IPS DF 6.9 (cell line): ENCODE measurements at regions not wholly inside any gene's neighbourhood (a gene's known extent, or its start where the extent isn't known, plus 50 kb on each side); places are given as distances from the start of the nearest gene placed in this dataset.
A peak's percentile ranks its signal among the peaks of the same experiment; 100 is the strongest.

Experiments
- DNase-seq: peaks from one replicate; pipeline ENCODE4 v3.0.0-alpha.2; 2013; ENCODE audit warnings: low read depth, low spot score
- H3K27ac ChIP-seq: one replicate; pipeline ENCODE4 v1.5.1; 2013; ENCODE audit warnings: low read length, control low read depth
- H3K27me3 ChIP-seq: 2 replicates; pipeline ENCODE4 v1.6.1; 2013; ENCODE audit warnings: mild to moderate bottlenecking, low read length; ENCODE audit not compliant: control insufficient read depth, insufficient read depth
- H3K36me3 ChIP-seq: 2 replicates; pipeline ENCODE4 v1.6.1; 2013; ENCODE audit warnings: low read length; ENCODE audit not compliant: control insufficient read depth, insufficient read depth
- H3K4me1 ChIP-seq: 2 replicates; pipeline ENCODE4 v1.6.1; 2013; ENCODE audit warnings: low read length; ENCODE audit not compliant: control insufficient read depth, insufficient read depth
- H3K4me3 ChIP-seq: 2 replicates; pipeline ENCODE4 v1.5.1; 2013; ENCODE audit warnings: mild to moderate bottlenecking, low read length
- H3K9me3 ChIP-seq: 2 replicates; pipeline ENCODE4 v1.6.1; 2013; ENCODE audit warnings: low read length, inconsistent platforms; ENCODE audit not compliant: control insufficient read depth, insufficient read depth
- WGBS: extraction: QIAGEN DNeasy Blood & Tissue Kit; methylation state at CpG from one replicate; pipeline ENCODE4 v1.1.7; 2013; ENCODE audit warnings: mixed read lengths, missing lambda C conversion rate; ENCODE audit not compliant: insufficient read length, insufficient coverage; 5-methylcytosine and 5-hydroxymethylcytosine counted together

DNA sequence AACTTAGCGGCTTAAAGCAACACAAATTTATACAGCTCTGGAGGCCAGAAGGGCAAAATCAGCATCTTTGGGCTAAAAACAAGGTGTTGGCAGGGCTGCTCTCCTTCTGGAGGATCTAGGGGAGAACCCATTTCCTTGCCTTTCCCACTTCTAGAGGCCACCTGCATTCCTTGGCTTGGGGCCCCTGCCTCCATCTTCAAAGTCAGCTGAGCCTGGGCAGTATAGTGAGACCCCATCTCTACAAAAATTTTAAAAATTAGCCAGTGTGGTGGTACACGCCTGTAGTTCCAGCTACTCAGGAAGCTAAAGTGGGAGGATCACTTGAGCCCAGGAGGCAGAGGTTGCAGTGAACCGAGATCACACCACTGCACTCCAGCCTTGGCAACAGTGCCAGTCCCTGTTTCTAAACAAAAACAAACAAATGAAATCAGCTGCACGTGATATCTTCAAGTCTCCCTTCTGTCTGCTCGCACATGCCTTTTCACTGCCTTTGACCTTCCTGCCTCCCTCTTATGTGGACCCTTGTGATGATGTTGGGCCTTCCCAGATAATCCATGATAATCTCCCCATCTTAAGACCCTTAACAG is 200.6 kb downstream of the ZFP36L2 start:
- no peak for DNase-seq
- Histone ChIP-seq H3K4me3 (no peak overlapping the region), H3K9me3 (no peaks in the 10 kb centered on the region), H3K27me3 (no peaks in the 10 kb centered on the region), H3K4me1 (no peaks in the 10 kb centered on the region), H3K27ac (no peak overlapping the region), H3K36me3 (no peaks in the 10 kb centered on the region)
- no CpG with 5 or more reads among the region's 5 CpGs for WGBS

DNA sequence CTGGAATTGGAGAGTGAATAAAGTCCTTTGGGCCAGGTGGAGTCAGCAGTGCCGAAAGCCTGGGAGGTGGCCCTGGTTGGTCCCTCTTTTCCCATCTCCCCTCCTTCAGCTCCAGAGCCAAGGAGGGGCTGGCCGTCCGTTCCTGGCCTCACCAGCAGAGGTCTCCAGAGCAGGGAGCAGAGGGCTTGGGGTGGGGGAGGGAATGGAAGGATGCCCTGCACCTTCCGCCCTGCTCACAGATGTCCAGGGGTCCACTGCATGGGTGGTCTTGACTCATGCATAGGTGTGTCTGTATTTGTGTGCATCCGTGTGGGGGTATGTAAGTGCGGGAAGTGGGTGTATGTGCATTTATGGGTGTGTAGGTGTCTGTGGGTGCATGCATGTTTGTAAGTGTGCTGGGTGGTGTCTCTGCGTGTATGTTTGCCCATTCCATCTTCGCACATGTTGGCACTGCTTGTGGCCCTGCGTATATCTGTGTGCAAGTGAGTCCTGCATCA is 201.8 kb downstream of the ZFP36L2 start:
- H3K4me3 ChIP-seq, result no peak overlapping the region
- H3K27me3 ChIP-seq, result no peaks in the 10 kb centered on the region
- H3K9me3 ChIP-seq, result no peaks in the 10 kb centered on the region; the same call in 1 of the 2 replicates
- peak; percentile 45 for DNase-seq
- H3K36me3 ChIP-seq, result no peaks in the 10 kb centered on the region
- no peaks in the 10 kb centered on the region for H3K4me1 ChIP-seq
- no CpG with 5 or more reads among the region's 9 CpGs for WGBS
- H3K27ac ChIP-seq, result no peak overlapping the region

DNA sequence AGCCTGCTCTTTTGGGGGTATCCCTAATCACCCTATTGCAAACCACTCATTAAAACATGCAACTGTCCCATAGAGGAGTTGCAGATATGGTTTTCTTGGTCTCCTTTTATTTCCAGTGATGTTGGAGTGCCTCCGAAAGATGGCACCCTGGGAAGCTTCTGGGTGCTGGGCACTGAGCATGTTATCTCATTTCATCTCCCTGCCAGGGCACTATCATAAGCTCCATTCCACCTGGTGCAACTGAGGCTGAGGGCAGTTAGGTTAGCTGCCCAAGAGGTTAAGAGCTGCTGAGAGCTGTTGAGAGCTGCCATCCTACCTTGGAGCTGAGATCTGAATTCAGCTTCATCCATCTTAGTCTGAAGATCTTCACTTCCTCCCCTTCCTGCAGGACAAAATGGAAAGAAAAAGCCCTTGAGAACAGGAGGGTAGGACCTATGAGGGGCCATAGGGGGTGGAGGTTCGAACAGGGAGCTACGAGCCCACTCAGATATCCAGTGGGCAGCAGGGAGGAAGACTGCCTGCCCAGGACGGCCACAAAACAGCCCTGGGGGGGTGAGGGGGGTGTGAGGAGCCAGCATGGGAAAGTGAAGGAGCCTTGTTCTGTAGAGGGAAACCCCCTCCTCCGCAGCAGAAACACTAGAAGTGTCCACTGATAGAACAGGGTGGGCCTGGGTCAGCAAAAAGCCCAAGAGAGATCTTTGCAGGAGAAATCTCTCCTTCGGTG is 202.5 kb downstream of the ZFP36L2 start:
- H3K27me3 ChIP-seq, result no peaks in the 10 kb centered on the region
- DNase-seq, result no peak
- H3K27ac ChIP-seq, result no peak overlapping the region
- no peaks in the 10 kb centered on the region for H3K4me1 ChIP-seq
- no peaks in the 10 kb centered on the region; the same call in 1 of the 2 replicates for H3K9me3 ChIP-seq
- H3K36me3 ChIP-seq, result no peaks in the 10 kb centered on the region
- WGBS, result no CpG with 5 or more reads among the region's 6 CpGs
- no peak overlapping the region for H3K4me3 ChIP-seq

DNA sequence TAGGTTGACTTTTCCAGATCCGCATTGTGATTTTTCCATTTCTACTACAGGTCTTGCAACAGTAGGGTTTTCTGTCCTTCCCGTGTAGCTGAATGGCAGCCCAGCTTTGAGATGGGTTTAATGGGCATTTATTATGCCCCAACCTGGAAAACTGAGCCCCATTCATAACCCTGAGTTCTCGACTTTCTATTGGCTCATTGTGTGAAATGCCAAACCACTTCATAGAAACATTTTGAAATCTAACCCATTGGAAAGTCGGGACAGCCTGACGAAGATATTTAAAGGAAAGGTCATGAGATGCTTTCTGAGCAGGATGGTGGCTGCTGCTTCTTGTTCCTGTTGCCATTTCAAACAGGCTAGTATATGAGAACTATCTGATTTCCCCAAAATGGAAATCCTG is 203.5 kb downstream of the ZFP36L2 start:
- Histone ChIP-seq H3K36me3 (no peaks in the 10 kb centered on the region), H3K9me3 (no peaks in the 10 kb centered on the region; the same call in 1 of the 2 replicates), H3K4me1 (no peaks in the 10 kb centered on the region), H3K4me3 (no peak overlapping the region), H3K27ac (no peak overlapping the region), H3K27me3 (no peaks in the 10 kb centered on the region)
- DNase-seq, result no peak
- no CpG with 5 or more reads among the region's 5 CpGs for WGBS

DNA sequence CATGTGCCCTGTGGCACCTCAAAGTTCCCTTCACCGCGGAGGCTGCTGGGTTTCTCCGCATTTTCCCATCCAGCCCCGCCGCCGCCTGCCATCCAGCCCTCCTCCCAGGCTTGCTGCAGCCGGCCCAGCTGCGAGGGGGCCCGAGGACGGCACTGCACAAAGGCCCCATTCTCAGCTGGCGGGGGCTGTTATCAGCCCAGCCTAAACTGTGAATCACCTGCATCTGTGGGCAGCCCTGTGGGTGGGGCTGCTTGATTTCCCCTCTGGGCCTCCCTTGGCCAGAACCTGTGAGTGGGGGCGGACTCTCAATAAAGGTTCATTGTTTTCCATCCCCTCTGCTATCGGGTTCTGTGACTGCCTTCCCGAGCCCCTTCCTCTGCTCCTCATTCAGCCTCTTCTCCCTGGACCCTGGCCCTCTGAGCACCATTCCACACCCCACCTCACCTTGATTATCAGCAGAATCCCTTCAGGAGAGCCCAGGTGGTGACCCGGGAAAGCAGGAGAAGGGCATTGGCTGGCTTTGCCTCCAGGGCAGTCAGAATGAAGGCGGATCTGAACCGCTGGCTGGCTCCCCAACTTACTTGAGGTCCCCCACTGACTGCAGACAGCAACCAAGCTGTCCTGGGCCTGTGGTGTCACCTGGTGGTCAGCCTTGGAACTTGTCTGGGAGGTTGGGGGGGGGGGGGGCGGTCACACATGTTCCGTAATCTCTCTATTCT is 204.5 kb downstream of the ZFP36L2 start:
- no peaks in the 10 kb centered on the region; the same call in 1 of the 2 replicates for H3K9me3 ChIP-seq
- no peak overlapping the region for H3K4me3 ChIP-seq
- no peaks in the 10 kb centered on the region for H3K27me3 ChIP-seq
- H3K36me3 ChIP-seq, result no peaks in the 10 kb centered on the region
- no peak overlapping the region for H3K27ac ChIP-seq
- H3K4me1 ChIP-seq, result no peaks in the 10 kb centered on the region
- no CpG with 5 or more reads among the region's 19 CpGs for WGBS
- DNase-seq, result no peak

GRCh38 chr2:43020990-43021669 is 205.3 kb downstream of the ZFP36L2 start:
- H3K4me1 ChIP-seq, result no peaks in the 10 kb centered on the region
- no peaks in the 10 kb centered on the region for H3K36me3 ChIP-seq
- H3K27ac ChIP-seq, result no peak overlapping the region
- H3K9me3 ChIP-seq, result no peaks in the 10 kb centered on the region; the same call in 1 of the 2 replicates
- H3K27me3 ChIP-seq, result no peaks in the 10 kb centered on the region
- no peak overlapping the region for H3K4me3 ChIP-seq
- DNase-seq, result no peak
- WGBS, result no CpG with 5 or more reads among the region's 14 CpGs

DNA sequence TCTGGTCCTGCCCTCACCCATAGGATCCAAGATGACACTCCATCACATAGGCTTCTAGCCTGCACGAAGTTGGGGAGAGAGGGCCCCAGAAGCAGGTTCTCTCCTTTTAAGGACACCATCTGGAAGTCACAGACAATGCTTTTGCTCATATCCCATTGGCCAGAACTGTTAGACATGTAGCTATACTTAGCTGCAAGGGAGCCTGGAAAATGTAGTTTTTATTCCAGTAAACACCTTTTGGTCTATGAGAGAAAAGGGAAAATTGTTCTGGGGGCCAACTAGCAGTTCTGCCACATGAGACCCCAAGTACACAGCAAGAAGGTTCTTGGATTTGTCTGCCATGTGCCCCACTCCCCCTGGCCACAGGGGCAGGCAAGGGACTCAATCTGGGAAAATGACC is 206.1 kb downstream of the ZFP36L2 start:
- H3K4me3 ChIP-seq, result no peak overlapping the region
- no peak overlapping the region for H3K27ac ChIP-seq
- no peaks in the 10 kb centered on the region; the same call in 1 of the 2 replicates for H3K9me3 ChIP-seq
- no peaks in the 10 kb centered on the region for H3K36me3 ChIP-seq
- H3K27me3 ChIP-seq, result no peaks in the 10 kb centered on the region
- no CpG with 5 or more reads among the region's 1 CpG for WGBS
- no peaks in the 10 kb centered on the region for H3K4me1 ChIP-seq
- DNase-seq, result no peak

- WGBS, result no CpG with 5 or more reads among the region's 7 CpGs
- H3K27ac ChIP-seq, result no peak overlapping the region
These were observed 206.7 kb downstream of the ZFP36L2 start for GRCh38 chr2:43019536-43020183.

DNA sequence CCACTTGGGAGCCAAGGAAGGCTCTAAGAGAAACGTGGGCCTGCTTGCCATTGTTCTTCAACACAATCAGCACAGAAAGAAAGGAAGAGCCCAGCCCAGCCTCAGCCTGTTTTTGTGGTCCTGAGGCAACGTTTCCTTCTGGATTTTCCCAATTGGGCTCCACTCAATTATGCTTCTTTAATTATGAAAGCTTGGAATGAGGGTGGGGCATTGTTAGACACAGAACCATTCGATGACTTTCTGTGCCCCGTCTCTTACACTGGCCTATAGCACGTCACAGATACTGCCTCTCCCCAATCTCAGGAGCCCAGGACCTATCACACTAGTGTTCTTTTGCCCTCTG is 207.4 kb downstream of the ZFP36L2 start:
- Histone ChIP-seq H3K36me3 (no peaks in the 10 kb centered on the region), H3K27me3 (no peaks in the 10 kb centered on the region), H3K9me3 (no peaks in the 10 kb centered on the region; the same call in 1 of the 2 replicates), H3K4me1 (no peaks in the 10 kb centered on the region), H3K4me3 (no peak overlapping the region), H3K27ac (no peak overlapping the region)
- WGBS, result no CpG with 5 or more reads among the region's 5 CpGs
- DNase-seq, result no peak

More at GRCh38 chr2:43019536-43020183, 206.7 kb downstream of the ZFP36L2 start:
- Histone ChIP-seq H3K4me1 (no peaks in the 10 kb centered on the region), H3K4me3 (no peak overlapping the region), H3K36me3 (no peaks in the 10 kb centered on the region), H3K27me3 (no peaks in the 10 kb centered on the region), H3K9me3 (no peaks in the 10 kb centered on the region; the same call in 1 of the 2 replicates)
- no peak for DNase-seq
